ENCODE measurements at regions not wholly inside any gene's neighbourhood (a gene's known extent, or its start where the extent isn't known, plus 50 kb on each side); places are given as distances from the start of the nearest gene placed in this dataset.
"Not testable (repeated sequence)": the region's sequence is repeated elsewhere in the genome, so short reads cannot be mapped to it uniquely, and the experiment has no call there.

GRCh38 chrX:19229896-19230295 lies 107.6 kb upstream of the ADGRG2 start:
- TF ChIP-seq CTCF (conservative IDR thresholded peaks at IDR 0.05; ENCODE audit: low read depth, low read length); EZH2 (IDR thresholded peaks at IDR 0.05; ENCODE audit: borderline replicate concordance, low read depth, low read length, poor library complexity, severe bottlenecking): not testable (repeated sequence)

All from A673 (cell line).